GM19328 (cell line): ENCODE measurements at regions not wholly inside any gene's neighbourhood (a gene's known extent, or its start where the extent isn't known, plus 50 kb on each side); places are given as distances from the start of the nearest gene placed in this dataset.
"Not testable (repeated sequence)": the region's sequence is repeated elsewhere in the genome, so short reads cannot be mapped to it uniquely, and the experiment has no call there.

Source experiments
- ATAC-seq: cut with Tn5 transposase; IDR thresholded peaks from one replicate; pipeline ENCODE4 v1.9.1; 2021; ENCODE audit warnings: mild to moderate bottlenecking, moderate library complexity; ENCODE audit not compliant: unreplicated experiment

DNA sequence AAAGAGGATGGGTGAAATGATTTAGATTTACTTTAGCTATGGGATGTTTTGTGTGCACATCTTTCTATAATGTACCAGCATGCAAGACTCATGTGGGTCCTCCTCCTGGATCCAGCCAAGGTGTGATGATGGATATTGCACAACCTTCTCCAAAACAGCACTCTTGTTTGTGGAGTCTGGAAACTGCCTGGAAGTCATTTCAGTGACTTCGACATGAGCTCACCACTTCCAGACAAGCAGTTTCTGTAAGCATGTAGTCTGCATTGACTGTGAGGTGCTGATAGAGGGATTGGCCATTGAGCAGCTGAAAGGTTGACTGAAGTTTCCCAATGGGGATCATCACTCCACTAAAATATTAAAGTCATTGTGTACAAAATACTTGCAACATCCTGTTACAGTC is 154.0 kb downstream of the TRIB2 start:
- ATAC-seq, result no peak

DNA sequence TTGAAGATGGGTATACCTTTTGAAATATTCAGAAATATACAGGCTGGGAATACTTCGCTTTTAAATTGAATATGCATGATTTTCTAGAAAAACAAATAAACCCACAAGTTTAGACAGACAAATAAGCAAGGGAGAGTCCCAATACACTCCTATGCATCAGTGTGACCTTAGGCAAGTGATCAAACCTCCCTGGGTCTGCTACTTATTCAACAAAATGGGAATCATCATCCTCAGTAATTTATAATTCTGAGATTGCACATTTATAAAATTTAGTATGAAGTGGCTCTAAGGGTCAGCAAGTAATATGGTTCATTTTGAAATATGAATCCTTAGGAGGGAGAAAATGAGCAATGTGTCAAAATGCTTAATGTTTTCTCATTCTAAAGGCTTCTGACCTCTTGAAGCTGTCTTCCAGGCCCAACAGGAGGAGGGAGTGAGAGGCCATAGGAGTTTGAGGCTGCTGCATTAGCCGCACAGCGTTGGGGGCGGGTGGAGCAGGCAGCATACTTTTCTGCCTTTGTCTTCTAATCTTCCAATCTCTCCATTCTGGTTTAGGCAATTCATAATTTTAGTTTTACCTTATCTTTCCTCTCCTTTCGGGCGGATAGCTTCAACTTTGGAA is 155.1 kb downstream of the TRIB2 start:
- ATAC-seq, result no peak

DNA sequence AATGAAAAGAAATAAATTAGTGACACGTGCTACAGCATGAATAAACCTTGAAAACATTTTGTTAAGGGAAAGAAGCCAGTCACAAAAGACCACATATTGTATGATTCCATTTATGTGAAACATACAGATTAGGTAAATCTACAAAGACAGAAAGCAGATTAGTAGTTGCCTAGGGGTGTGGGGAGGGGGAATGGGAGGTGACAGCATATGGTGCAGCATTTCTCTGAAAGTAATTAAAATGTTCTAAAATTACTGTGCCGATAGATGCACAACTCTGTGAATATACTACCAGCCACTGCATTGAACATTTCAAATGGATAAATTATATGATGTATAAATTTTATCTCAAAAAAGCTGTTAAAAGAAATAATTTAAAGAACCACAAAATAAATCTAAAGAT is 161.0 kb downstream of the TRIB2 start:
- ATAC-seq, result no peak

DNA sequence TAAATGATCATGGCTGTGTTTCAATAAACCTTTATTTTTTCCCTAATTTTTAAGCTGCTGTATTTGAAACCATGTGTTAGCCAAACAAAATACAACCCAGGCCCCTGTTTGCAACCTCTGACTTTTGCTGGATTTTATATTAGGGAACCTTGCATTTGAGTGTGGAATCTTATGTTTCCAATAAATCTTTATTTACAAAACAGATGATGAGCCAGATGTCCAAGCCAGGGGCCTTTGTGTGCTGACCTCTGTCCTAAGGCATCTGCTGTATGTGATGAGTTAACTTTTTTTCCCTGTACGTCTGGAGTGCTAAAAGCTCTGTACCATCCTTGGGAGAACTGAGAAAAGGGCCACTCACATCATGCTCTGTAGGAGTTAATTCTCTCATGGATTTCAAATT is 162.9 kb downstream of the TRIB2 start:
- ATAC-seq, result no peak

DNA sequence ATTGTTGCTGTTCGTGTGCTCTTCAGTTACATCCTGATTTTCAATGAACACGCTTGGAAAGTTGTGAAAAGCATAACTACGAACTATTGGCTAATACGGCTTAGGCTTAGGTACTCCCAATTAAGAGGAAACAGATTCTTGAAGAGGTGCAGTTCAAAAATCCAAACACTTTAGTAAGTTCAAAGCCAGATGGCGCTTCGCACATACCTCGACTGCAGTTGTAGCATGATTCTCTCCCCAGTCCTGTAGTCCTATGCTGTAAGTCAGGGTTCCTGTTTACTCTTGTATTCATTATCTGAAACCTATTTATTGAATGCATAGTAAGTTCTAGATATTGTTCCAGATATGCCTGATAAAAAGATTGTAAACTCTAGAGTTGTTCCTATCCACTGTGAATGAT is 165.2 kb downstream of the TRIB2 start:
- no peak for ATAC-seq

DNA sequence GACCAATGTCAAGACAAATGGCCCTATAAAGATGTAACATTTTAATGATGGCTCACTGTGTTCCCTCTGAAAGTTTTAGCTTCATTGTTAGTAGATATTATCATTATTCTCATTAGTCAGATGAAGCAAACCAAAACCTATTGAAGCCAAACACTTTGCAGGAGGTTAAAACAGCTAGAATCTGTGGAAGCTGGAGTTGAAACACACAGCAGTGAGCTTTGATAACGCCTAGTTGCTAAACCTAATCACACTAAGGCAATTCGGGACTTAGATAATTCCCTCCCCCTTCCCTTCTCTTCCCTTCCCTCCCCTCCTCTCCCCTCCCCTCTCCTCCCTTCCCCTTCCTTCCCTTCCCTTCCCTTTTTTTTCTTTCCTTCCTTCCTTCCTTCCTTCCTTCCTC is 165.7 kb downstream of the TRIB2 start:
- no peak for ATAC-seq

DNA sequence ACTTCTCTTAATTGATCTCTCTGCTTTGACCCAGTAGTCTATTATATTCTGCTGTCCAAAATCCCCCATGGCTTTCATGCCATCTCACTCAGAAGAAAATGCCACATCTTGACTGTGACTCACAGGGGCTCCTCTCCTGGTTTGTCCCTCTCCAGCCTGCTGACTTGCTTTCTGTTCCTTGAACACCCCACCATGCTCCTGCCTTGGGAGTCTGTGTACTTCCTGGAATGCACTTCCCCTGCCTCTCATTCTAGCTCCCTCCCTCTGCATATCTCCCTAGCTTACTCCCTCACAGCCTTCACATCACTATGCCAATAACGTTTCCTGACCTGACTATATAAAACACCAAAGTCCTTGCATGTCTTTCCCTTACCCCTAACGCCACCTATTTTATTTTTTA is 167.2 kb downstream of the TRIB2 start:
- no peak for ATAC-seq

DNA sequence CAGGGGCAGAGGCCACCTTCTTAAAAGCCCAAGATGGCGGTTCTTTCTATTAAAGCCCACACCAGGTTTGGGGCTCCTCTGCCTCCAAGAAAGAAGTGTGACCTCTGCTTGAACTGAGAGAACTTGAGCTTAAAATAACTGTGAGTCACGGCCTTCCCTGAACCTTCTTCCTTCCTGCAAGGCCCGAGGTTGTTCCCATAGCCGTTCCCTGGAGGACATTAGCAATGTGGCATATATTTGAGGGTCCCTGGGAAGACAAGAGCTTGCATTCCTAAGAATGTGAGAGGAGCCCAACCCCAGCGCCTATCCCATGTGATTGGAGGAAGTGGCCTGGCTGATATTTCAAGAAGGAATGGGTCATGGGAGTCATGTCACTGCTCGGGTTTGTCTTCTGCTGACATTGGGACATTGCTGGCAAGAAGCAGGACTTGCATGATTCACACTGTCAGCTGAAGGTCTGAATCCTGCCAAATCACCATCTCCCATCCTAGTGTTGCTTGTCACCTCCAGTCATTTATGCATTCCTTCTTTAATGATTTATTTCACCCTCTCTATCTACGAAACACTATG is 168.1 kb downstream of the TRIB2 start:
- no peak for ATAC-seq

DNA sequence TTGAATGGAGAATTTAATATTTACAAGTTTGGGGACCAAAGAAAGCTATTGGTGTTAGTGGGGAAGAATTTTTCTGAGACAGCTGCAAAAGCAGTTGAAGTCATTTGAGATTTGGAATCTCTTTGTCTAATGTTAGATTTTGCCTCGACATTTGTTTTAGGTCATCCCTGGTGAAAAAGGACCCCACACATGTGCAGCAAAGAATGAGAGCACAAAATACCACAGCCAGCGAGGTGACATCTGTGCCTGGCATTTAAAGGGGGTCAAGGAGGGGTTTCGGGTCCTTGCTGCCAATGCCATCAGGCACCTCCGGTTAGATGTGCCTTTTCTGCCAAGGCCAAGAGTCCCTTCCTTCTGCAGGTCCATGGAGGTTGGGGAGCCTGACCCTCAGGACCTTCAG is 173.3 kb downstream of the TRIB2 start:
- ATAC-seq, result no peak

DNA sequence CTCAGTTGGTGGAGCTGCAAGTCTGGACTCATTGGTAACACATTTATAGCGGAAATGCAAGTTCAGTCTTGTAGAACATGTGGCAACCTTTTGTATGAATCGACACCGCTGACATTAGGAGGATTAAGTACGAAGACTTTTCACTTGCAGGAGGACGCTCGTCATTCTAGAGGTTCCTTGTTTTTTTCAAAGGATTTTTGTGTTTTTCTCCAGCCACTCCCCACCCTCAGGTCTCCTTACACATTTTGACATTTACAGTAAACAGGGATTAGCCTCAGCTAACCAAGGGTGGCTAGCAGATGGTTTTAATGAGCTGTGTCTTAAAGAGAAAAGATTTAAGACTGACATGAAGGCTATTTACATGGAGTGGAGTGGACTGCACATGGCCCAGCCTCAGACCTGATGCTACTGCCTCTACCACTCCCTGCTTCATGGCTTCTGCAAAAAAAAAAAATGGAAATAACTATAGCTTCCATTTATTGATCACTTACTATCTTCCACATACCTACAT is 173.8 kb downstream of the TRIB2 start:
- no peak for ATAC-seq

DNA sequence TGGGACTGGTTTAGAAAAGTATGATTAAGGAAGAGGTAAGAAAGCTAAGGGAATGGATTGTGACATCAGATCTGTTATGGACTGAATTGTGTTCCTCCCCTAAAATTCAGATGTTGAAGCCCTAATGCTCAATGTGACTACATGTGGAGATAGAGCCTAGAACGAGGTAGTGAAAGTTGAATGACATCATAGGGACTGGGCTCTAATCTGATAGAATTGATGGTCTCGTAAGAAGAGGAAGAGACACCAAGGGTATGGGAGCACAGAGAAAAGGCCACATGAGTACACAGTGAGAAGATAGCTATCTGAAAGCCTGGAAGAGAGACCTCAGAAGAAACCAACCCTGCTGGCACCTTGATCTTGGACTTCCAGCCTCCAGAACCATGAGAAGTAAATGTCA is 178.3 kb downstream of the TRIB2 start:
- ATAC-seq, result no peak

DNA sequence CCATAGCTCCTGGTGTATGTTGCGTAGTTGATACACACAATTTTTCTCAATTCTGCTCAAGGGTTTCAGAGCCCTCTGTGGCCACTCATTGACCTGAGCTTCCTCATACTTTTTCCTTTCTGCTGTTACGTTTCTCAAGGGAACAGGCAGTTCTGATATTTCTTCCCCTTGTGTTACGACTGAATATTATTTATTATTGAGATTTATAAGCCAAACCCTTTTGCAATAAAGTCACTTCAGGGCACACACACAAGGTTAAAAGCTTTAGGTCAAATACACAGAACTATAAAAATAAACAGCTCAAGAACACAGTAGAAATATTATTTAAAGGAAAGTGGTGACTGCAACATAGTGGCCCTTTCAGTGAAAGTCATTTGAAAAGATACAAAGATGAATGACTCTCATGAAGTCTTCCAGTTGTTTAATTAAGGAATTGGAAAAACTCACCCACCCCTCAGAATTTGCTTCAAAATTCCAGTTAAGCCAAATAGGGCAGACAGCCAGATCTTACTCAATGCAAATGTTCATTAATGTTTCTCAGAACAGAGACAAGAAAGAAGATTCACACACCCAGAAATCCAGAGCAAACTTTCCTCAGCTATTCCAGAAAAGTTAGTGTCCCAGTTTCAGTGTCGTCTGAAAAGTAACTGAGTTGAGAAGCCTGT is 179.7 kb downstream of the TRIB2 start:
- no peak for ATAC-seq

DNA sequence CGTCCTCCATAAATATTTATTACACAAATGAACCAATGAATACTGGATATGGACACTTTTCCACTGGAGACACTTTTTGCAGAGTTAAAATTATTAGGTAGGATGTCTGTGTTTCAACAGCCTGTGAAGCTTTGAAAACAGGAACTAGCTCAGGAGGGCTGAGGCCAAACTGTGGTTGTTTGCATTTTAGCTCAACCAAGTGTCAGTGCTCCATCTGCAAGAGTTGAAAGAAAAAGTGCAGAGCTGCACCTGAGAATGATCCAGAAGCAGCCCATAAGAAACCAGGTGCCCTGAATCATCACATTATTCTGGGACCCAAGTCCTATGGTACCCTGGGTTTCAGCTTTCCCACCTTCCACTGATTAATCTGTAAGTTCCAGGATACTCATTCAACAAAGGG is 180.4 kb downstream of the TRIB2 start:
- no peak for ATAC-seq

DNA sequence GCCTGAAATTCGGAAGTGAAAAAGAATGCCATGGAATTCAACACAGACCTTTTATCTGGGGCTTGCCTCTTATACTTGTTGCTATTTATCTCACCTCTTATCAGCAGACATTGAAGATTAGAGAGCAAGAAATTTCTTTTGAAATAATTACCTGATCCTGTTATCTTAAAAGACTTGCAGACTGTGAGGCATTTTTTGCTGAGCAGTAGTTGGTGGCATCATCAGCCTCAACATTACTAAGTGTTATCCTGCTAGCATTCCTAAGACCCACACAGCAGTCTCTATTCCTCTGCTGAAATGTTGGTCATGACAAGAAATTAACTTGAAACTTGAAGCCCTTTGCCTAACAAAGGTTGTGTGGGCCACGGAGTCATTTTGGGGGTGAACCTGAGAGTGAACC is 186.5 kb downstream of the TRIB2 start:
- no peak for ATAC-seq

DNA sequence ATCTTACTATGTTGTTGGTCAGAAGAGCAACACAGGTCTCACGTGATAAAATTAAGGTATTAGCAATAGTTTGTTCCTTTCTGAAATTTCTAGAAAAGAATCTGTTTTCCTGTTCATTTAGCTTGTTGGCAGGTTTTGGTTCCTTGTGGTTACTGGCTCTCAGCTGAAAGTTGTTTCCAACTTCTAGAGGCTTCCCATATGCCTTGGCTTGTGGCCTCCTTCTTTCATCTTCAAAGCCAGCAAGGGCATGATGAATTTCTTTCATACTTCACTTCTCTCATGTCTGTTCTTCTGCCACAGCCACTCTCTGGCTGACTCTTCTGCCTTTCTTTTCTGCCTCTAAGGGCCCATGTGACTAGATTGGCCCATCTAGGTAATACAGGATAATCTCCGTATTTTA is 193.7 kb downstream of the TRIB2 start:
- ATAC-seq, result no peak

DNA sequence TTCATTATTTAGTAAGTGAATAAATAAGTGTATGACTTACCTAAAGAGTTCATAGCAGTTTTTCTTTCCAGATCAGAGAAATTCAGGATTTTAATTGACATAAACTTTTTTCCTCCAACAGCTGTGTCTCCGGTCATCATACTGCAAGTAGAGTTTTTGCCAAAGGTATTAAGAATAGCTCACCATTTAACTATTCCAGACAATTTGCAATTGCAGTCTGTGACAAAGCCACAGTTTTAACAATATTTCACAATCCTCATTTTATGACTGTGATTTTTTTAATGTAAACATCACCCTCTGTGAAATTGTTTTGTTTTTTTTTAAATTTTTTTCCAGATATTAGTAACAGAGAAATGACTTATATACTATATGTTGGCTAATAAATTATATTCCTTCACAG is 199.1 kb downstream of the TRIB2 start:
- ATAC-seq, result no peak

DNA sequence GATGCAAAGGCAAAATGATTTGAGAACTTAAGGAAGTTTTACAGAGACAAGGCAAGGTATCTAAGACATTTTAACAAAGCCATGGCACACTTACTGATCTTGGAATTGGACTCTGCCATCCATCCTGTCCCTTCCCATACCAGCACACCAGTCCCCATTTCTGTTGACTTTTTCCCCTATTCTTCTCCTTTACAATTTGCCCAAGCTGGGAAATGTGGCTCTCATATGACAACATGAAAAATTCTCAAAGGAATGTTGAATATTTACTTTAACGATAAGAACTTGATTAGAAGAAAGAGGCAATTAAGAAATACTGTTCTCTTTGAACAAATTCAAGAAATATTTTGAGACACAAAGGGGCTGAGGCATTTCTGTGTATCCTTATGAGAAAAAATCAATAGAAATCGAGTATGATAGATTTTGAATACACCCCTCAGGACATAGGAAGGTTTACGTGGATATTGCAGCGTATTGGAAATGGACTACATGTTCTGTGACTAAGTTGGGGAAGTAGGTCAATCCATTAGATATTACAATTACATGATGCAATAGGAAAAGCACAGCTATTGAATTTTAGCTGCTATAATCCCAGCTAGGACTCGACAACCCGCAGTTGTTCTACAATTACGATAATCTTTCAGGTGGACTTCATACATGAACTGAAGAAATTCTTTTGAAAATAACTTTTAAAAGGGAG is 201.6 kb downstream of the TRIB2 start:
- ATAC-seq, result no peak

DNA sequence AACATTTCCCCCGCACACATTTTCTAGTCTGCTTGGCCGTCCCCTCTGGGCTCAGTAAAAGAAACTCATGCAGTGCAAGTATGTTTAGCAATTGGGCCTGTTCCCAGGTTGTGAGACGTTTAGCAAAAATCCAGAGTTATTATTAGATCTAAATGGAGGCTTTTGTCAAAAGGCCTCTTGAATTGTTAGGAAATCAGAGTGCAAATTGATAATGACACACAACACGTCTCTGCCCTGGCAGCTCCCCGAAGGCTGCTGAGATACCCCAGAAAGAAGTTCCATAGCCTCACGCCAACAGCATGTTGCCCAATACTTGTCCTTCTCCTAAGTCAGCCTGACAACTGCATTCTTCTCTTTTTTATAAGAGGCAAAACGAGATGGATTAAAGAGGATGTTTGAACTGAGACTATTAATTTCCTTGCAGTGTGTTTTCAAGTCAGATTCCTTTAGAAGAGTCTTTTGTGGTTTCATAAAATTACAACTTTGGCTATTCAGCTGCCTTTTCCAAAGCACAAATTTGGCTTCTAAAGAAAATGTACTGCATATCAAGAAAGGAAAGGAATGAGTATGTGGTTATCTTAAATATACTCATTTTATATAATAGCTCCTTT is 202.2 kb downstream of the TRIB2 start:
- no peak for ATAC-seq

DNA sequence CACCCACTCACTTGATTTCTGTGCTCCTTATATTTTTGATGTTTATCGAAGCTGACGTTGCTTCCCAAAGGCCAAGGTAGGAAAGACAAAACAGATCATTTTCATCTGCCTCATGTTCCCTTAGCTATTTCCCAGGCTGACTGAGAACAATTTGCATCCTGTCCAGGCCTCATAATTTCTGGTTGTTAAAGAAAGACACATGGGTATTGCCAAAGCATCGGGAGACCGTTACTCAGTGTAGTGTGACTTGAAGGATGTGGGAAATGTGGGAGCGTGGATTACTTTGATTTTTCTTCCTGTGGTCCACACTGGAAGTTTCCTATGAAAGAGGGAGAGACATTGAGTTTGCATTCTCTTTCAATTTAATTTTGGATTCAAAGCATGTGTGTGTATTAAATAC is 204.6 kb downstream of the TRIB2 start:
- no peak for ATAC-seq

DNA sequence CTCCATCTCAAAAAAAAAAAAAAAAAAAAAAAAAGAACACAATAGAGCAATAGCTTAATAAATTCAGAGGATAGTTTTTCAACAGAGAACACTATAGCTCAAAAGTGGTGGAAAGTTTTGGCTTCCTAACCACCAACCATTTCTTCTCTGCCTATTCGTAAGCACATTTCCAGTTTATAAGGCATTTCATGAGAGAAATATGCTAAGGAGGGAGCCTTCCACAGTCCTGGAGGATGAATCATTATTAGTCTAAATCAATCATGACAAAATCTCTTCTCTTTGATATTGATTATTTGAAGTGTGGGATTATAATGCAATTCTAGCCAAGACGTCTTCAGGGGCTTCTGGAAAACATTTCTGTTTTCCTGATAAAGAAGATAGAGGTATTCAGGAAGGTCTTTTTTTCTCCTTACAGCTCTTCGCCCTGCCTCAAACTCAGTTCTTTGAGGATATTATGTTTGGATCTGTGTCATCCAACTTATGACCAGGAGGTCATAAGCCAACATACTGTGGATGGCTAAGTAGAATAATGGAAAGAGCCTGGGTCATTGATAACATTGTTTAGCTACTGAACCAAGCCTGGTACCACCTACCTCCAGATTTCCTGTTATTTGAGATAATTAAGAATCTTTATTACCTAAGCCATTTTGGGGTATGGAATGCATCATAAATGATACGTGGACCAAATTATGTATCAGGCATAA is 207.3 kb downstream of the TRIB2 start:
- no peak for ATAC-seq

DNA sequence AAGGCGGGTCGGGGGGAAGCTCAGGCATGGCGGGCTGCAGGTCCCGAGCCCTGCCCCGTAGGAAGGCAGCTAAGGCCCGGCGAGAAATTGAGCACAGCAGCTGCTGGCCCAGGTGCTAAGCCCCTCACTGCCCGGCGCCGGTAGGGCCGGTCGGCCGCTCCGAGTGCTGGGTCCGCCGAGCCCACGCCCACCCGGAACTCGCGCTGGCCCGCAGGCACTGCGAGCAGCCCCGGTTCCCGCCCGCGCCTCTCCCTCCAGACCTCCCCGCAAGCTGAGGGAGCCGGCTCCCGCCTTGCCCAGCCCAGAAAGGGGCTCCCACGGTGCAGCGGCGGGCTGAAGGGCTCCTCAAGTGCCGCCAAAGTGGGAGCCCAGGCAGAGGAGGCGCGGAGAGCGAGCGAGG is 209.9 kb downstream of the TRIB2 start:
- not testable (repeated sequence) for ATAC-seq
